ENCODE measurements at regions not wholly inside any gene's neighbourhood (a gene's known extent, or its start where the extent isn't known, plus 50 kb on each side); places are given as distances from the start of the nearest gene placed in this dataset.

DNA sequence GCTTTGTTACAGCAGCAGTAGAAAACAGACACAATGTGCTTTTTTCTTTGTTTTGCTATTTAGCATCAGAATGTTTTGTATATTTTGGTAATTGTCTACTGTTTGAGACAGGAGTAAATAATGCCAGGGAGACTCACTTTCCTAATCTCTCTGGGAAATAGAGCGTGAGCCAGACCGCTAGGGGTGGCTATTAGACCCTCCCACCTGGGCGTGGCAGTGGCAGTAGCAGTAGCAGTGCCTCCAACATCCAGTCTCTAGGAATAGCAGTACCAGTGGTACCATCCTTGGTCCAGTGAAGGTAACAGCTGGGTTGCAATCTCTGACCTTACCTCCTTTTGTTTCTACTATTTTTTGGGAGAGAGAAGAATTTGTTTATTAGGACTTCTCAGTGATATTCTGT lies 165.7 kb upstream of the MAGI2 start:
- TF ChIP-seq POLR2A (IDR thresholded peaks at IDR 0.05) = no peak
- TF ChIP-seq, protein P1, sequence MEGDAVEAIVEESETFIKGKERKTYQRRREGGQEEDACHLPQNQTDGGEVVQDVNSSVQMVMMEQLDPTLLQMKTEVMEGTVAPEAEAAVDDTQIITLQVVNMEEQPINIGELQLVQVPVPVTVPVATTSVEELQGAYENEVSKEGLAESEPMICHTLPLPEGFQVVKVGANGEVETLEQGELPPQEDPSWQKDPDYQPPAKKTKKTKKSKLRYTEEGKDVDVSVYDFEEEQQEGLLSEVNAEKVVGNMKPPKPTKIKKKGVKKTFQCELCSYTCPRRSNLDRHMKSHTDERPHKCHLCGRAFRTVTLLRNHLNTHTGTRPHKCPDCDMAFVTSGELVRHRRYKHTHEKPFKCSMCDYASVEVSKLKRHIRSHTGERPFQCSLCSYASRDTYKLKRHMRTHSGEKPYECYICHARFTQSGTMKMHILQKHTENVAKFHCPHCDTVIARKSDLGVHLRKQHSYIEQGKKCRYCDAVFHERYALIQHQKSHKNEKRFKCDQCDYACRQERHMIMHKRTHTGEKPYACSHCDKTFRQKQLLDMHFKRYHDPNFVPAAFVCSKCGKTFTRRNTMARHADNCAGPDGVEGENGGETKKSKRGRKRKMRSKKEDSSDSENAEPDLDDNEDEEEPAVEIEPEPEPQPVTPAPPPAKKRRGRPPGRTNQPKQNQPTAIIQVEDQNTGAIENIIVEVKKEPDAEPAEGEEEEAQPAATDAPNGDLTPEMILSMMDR (IDR thresholded peaks at IDR 0.05) = no peak
